ENCODE measurements at regions not wholly inside any gene's neighbourhood (a gene's known extent, or its start where the extent isn't known, plus 50 kb on each side); places are given as distances from the start of the nearest gene placed in this dataset.
"Not testable (repeated sequence)": the region's sequence is repeated elsewhere in the genome, so short reads cannot be mapped to it uniquely, and the experiment has no call there.

- DNase-seq (ENCODE audit: low spot score in 2 of 2): no peak
- Histone ChIP-seq H3K4me1 (no peaks in the 10 kb centered on the region), H3K36me3 (no peaks in the 10 kb centered on the region), H3K9me3 (no peaks in the 10 kb centered on the region), H3K27me3 (no peaks in the 10 kb centered on the region), H3K4me3 (no peak overlapping the region), H3K27ac (no peak overlapping the region)
- intact Hi-C loops (cut with DNase I; ENCODE audit: low total_unique reads): no loop called here
- TF ChIP-seq CTCF (IDR thresholded peaks at IDR 0.05) (no peak), POLR2AphosphoS5 (IDR thresholded peaks at IDR 0.05) (no peak), POLR2A (IDR thresholded peaks at IDR 0.05) (no peak)
Observed at GRCh38 chr2:17227856-17228255, 290.4 kb downstream of the RAD51AP2 start.

GRCh38 chr2:17226941-17227490 is 291.2 kb downstream of the RAD51AP2 start:
- Histone ChIP-seq H3K4me1 (no peaks in the 10 kb centered on the region), H3K4me3 (no peak overlapping the region), H3K27me3 (no peaks in the 10 kb centered on the region), H3K36me3 (no peaks in the 10 kb centered on the region), H3K27ac (no peak overlapping the region), H3K9me3 (no peaks in the 10 kb centered on the region)
- TF ChIP-seq POLR2AphosphoS5 (IDR thresholded peaks at IDR 0.05) (no peak), POLR2A (IDR thresholded peaks at IDR 0.05) (no peak)
- no peak for DNase-seq (ENCODE audit: low spot score in 2 of 2)
- intact Hi-C loops (cut with DNase I; ENCODE audit: low total_unique reads): no loop called here

- Histone ChIP-seq H3K27me3 (no peaks in the 10 kb centered on the region), H3K27ac (no peak overlapping the region), H3K9me3 (no peaks in the 10 kb centered on the region), H3K4me1 (no peaks in the 10 kb centered on the region), H3K4me3 (no peak overlapping the region), H3K36me3 (no peaks in the 10 kb centered on the region)
- DNase-seq (ENCODE audit: low spot score in 2 of 2): no peak
- intact Hi-C loops (cut with DNase I; ENCODE audit: low total_unique reads): no loop called here
- TF ChIP-seq CTCF (IDR thresholded peaks at IDR 0.05) (no peak), POLR2A (IDR thresholded peaks at IDR 0.05) (no peak), POLR2AphosphoS5 (IDR thresholded peaks at IDR 0.05) (no peak)
Observed at GRCh38 chr2:17223211-17223610, 295.0 kb downstream of the RAD51AP2 start.

- Histone ChIP-seq H3K4me1 (no peaks in the 10 kb centered on the region), H3K27ac (no peak overlapping the region), H3K9me3 (peaks cover 0 to 4% of the 10 kb centered on the region in 2 donors), H3K36me3 (no peaks in the 10 kb centered on the region), H3K27me3 (no peaks in the 10 kb centered on the region), H3K4me3 (no peak overlapping the region)
- TF ChIP-seq CTCF (IDR thresholded peaks at IDR 0.05) (no peak), POLR2A (IDR thresholded peaks at IDR 0.05) (no peak), POLR2AphosphoS5 (IDR thresholded peaks at IDR 0.05) (no peak)
- DNase-seq (ENCODE audit: low spot score in 2 of 2): no peak
- intact Hi-C loops (cut with DNase I; ENCODE audit: low total_unique reads): no loop called here
Observed at GRCh38 chr2:17208511-17208910, 309.7 kb downstream of the RAD51AP2 start.

GRCh38 chr2:17206771-17207170 is 311.5 kb downstream of the RAD51AP2 start:
- no peaks in the 10 kb centered on the region for H3K4me1 ChIP-seq
- H3K27me3 ChIP-seq: no peaks in the 10 kb centered on the region
- TF ChIP-seq POLR2AphosphoS5 (IDR thresholded peaks at IDR 0.05): no peak
- no peak for TF ChIP-seq CTCF (IDR thresholded peaks at IDR 0.05)
- TF ChIP-seq POLR2A (IDR thresholded peaks at IDR 0.05): no peak
- H3K36me3 ChIP-seq: no peaks in the 10 kb centered on the region
- peaks cover 0 to 4% of the 10 kb centered on the region in 2 donors for H3K9me3 ChIP-seq
- intact Hi-C loops (cut with DNase I; ENCODE audit: low total_unique reads): no loop called here
- H3K27ac ChIP-seq: no peak overlapping the region
- H3K4me3 ChIP-seq: no peak overlapping the region
- no peak for DNase-seq (ENCODE audit: low spot score in 2 of 2)

- H3K4me1 ChIP-seq; H3K27ac ChIP-seq; H3K36me3 ChIP-seq; intact Hi-C loops (cut with DNase I; ENCODE audit: low total_unique reads); H3K9me3 ChIP-seq; DNase-seq (ENCODE audit: low spot score in 2 of 2); H3K27me3 ChIP-seq; H3K4me3 ChIP-seq: not testable (repeated sequence)
Observed at GRCh38 chr2:17204214-17204613, 314.0 kb downstream of the RAD51AP2 start.

- H3K36me3 ChIP-seq; H3K4me1 ChIP-seq; H3K4me3 ChIP-seq; H3K27ac ChIP-seq; DNase-seq (ENCODE audit: low spot score in 2 of 2); intact Hi-C loops (cut with DNase I; ENCODE audit: low total_unique reads); H3K27me3 ChIP-seq; H3K9me3 ChIP-seq: not testable (repeated sequence)
Observed at GRCh38 chr2:17202628-17203027, 315.6 kb downstream of the RAD51AP2 start.
